ENCODE measurements at regions not wholly inside any gene's neighbourhood (a gene's known extent, or its start where the extent isn't known, plus 50 kb on each side); places are given as distances from the start of the nearest gene placed in this dataset.

DNA sequence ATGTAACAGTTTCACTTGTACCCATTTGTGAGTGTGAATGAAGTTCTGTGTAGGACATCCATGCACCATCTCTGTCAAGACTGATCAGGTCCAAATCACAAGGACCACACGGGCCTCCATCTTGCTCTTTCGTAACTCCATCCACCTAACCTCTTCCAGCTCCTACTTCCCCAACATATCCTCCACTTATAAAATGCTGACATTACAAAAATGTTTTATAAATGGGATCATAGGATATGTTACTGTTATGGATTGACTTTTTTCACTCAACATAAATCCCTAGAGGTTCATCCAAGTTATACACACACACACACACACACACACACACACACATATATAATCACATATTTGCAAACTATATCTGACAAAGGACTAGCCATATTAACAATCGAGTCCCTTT lies 476.8 kb downstream of the ZNF516 start:
- TF ChIP-seq, protein P1, sequence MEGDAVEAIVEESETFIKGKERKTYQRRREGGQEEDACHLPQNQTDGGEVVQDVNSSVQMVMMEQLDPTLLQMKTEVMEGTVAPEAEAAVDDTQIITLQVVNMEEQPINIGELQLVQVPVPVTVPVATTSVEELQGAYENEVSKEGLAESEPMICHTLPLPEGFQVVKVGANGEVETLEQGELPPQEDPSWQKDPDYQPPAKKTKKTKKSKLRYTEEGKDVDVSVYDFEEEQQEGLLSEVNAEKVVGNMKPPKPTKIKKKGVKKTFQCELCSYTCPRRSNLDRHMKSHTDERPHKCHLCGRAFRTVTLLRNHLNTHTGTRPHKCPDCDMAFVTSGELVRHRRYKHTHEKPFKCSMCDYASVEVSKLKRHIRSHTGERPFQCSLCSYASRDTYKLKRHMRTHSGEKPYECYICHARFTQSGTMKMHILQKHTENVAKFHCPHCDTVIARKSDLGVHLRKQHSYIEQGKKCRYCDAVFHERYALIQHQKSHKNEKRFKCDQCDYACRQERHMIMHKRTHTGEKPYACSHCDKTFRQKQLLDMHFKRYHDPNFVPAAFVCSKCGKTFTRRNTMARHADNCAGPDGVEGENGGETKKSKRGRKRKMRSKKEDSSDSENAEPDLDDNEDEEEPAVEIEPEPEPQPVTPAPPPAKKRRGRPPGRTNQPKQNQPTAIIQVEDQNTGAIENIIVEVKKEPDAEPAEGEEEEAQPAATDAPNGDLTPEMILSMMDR (IDR thresholded peaks at IDR 0.05; ENCODE audit: insufficient read depth, low read depth, low read length), result no peak
- TF ChIP-seq EZH2 (IDR thresholded peaks at IDR 0.05; ENCODE audit: insufficient read depth, low read length), result no peak

Measured in astrocyte (in vitro differentiated cells and primary cell).